ENCODE measurements at regions not wholly inside any gene's neighbourhood (a gene's known extent, or its start where the extent isn't known, plus 50 kb on each side); places are given as distances from the start of the nearest gene placed in this dataset.

- no peak for DNase-seq
Observed at GRCh38 chr1:209041927-209042326, 541.6 kb upstream of the CAMK1G start.

GRCh38 chr1:209042413-209042812 is 541.1 kb upstream of the CAMK1G start:
- no peak for DNase-seq

GRCh38 chr1:209045331-209046057 is 538.0 kb upstream of the CAMK1G start:
- DNase-seq, result no peak

GRCh38 chr1:209046058-209046417 is 537.5 kb upstream of the CAMK1G start:
- no peak for DNase-seq

- no peak for DNase-seq
Observed at GRCh38 chr1:209046935-209047334, 536.6 kb upstream of the CAMK1G start.

GRCh38 chr1:209048941-209049669 is 534.4 kb upstream of the CAMK1G start:
- DNase-seq, result no peak

- DNase-seq, result no peak
Observed at GRCh38 chr1:209051570-209051969, 531.9 kb upstream of the CAMK1G start.

GRCh38 chr1:209053587-209053986 is 529.9 kb upstream of the CAMK1G start:
- no peak for DNase-seq

- DNase-seq, result no peak
Observed at GRCh38 chr1:209057083-209057482, 526.4 kb upstream of the CAMK1G start.

- DNase-seq, result no peak
Observed at GRCh38 chr1:209057901-209058300, 525.6 kb upstream of the CAMK1G start.

- no peak for DNase-seq
Observed at GRCh38 chr1:209059376-209059775, 524.1 kb upstream of the CAMK1G start.

GRCh38 chr1:209059981-209060380 is 523.5 kb upstream of the CAMK1G start:
- DNase-seq, result no peak

GRCh38 chr1:209062081-209062620 is 521.4 kb upstream of the CAMK1G start:
- no peak for DNase-seq

GRCh38 chr1:209062863-209063262 is 520.7 kb upstream of the CAMK1G start:
- no peak for DNase-seq

GRCh38 chr1:209063767-209064659 is 519.5 kb upstream of the CAMK1G start:
- DNase-seq, result no peak

GRCh38 chr1:209064850-209065706 is 518.4 kb upstream of the CAMK1G start:
- DNase-seq, result no peak

- no peak for DNase-seq
Observed at GRCh38 chr1:209072481-209072880, 511.0 kb upstream of the CAMK1G start.

- DNase-seq, result no peak
Observed at GRCh38 chr1:209073879-209074278, 509.6 kb upstream of the CAMK1G start.

- DNase-seq, result no peak
Observed at GRCh38 chr1:209074575-209075250, 508.8 kb upstream of the CAMK1G start.

- no peak for DNase-seq
Observed at GRCh38 chr1:209076688-209077087, 506.8 kb upstream of the CAMK1G start.

GRCh38 chr1:209080170-209080781 is 503.2 kb upstream of the CAMK1G start:
- DNase-seq, result no peak

Data from NCI-H510A (cell line).